ENCODE measurements at regions not wholly inside any gene's neighbourhood (a gene's known extent, or its start where the extent isn't known, plus 50 kb on each side); places are given as distances from the start of the nearest gene placed in this dataset.

- Histone ChIP-seq H3K4me1 (ENCODE audit: control insufficient read depth in 3 of 3, insufficient read depth in 3 of 3, low read length in 3 of 3) (no peaks in the 10 kb centered on the region), H3K36me3 (ENCODE audit: control insufficient read depth in 3 of 3, insufficient read depth in 3 of 3, low read length in 3 of 3) (no peaks in the 10 kb centered on the region), H3K27ac (ENCODE audit: low read depth, low read length) (no peak overlapping the region), H3K27me3 (ENCODE audit: control insufficient read depth in 3 of 3, insufficient read depth in 3 of 3, low read length in 3 of 3) (no peaks in the 10 kb centered on the region), H3K9me3 (ENCODE audit: control insufficient read depth in 3 of 3, low read length in 3 of 3) (no peaks in the 10 kb centered on the region), H3K9ac (ENCODE audit: low read depth in 1 of 3, low read length in 3 of 3) (no peak overlapping the region), H3K4me3 (ENCODE audit: low read length in 3 of 3) (no peak overlapping the region)
Observed at GRCh38 chr2:104286841-104287240, 567.1 kb upstream of the POU3F3 start.

GRCh38 chr2:104289651-104290565, 564.0 kb upstream of the POU3F3 start:
- no peak overlapping the region for H3K27ac ChIP-seq (ENCODE audit: low read depth, low read length)
- H3K4me1 ChIP-seq (ENCODE audit: control insufficient read depth in 3 of 3, insufficient read depth in 3 of 3, low read length in 3 of 3), result no peaks in the 10 kb centered on the region
- H3K9me3 ChIP-seq (ENCODE audit: control insufficient read depth in 3 of 3, low read length in 3 of 3), result no peaks in the 10 kb centered on the region
- no peaks in the 10 kb centered on the region for H3K36me3 ChIP-seq (ENCODE audit: control insufficient read depth in 3 of 3, insufficient read depth in 3 of 3, low read length in 3 of 3)
- no peak overlapping the region for H3K9ac ChIP-seq (ENCODE audit: low read depth in 1 of 3, low read length in 3 of 3)
- H3K27me3 ChIP-seq (ENCODE audit: control insufficient read depth in 3 of 3, insufficient read depth in 3 of 3, low read length in 3 of 3), result no peaks in the 10 kb centered on the region
- no peak overlapping the region for H3K4me3 ChIP-seq (ENCODE audit: low read length in 3 of 3)

- no peaks in the 10 kb centered on the region for H3K9me3 ChIP-seq (ENCODE audit: control insufficient read depth in 3 of 3, low read length in 3 of 3)
- no peak overlapping the region for H3K4me3 ChIP-seq (ENCODE audit: low read length in 3 of 3)
- no peak overlapping the region for H3K27ac ChIP-seq (ENCODE audit: low read depth, low read length)
- no peaks in the 10 kb centered on the region for H3K36me3 ChIP-seq (ENCODE audit: control insufficient read depth in 3 of 3, insufficient read depth in 3 of 3, low read length in 3 of 3)
- no peak overlapping the region for H3K9ac ChIP-seq (ENCODE audit: low read depth in 1 of 3, low read length in 3 of 3)
- no peaks in the 10 kb centered on the region for H3K4me1 ChIP-seq (ENCODE audit: control insufficient read depth in 3 of 3, insufficient read depth in 3 of 3, low read length in 3 of 3)
- no peaks in the 10 kb centered on the region for H3K27me3 ChIP-seq (ENCODE audit: control insufficient read depth in 3 of 3, insufficient read depth in 3 of 3, low read length in 3 of 3)
Observed at GRCh38 chr2:104290566-104290891, 563.4 kb upstream of the POU3F3 start.

DNA sequence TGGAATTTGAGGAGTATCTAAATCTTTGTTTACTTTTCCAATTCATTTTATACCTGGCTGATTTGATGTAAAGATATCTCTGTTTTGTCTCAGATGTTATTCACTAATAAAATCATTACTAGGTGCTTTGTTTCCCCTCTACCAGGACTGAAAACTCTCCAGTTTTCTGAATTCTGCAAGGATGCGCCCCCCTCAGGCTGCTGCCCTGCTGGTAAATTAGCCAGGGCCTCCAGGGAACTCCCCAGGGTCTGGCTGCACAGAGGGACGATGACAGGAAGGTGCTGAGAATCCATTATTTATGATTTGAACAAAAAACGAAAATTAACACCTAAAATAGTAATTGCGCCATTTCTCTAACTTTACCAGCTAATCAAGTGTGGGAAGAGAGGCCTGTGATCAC, 541.2 kb upstream of the POU3F3 start:
- Histone ChIP-seq H3K4me3 (ENCODE audit: low read length in 3 of 3) (no peak overlapping the region), H3K36me3 (ENCODE audit: control insufficient read depth in 3 of 3, insufficient read depth in 3 of 3, low read length in 3 of 3) (no peaks in the 10 kb centered on the region), H3K4me1 (ENCODE audit: control insufficient read depth in 3 of 3, insufficient read depth in 3 of 3, low read length in 3 of 3) (no peaks in the 10 kb centered on the region), H3K27ac (ENCODE audit: low read depth, low read length) (no peak overlapping the region), H3K9ac (ENCODE audit: low read depth in 1 of 3, low read length in 3 of 3) (no peak overlapping the region), H3K9me3 (ENCODE audit: control insufficient read depth in 3 of 3, low read length in 3 of 3) (no peaks in the 10 kb centered on the region), H3K27me3 (ENCODE audit: control insufficient read depth in 3 of 3, insufficient read depth in 3 of 3, low read length in 3 of 3) (peaks cover 0 to 2% (median 0%) of the 10 kb centered on the region in 3 donors)

DNA sequence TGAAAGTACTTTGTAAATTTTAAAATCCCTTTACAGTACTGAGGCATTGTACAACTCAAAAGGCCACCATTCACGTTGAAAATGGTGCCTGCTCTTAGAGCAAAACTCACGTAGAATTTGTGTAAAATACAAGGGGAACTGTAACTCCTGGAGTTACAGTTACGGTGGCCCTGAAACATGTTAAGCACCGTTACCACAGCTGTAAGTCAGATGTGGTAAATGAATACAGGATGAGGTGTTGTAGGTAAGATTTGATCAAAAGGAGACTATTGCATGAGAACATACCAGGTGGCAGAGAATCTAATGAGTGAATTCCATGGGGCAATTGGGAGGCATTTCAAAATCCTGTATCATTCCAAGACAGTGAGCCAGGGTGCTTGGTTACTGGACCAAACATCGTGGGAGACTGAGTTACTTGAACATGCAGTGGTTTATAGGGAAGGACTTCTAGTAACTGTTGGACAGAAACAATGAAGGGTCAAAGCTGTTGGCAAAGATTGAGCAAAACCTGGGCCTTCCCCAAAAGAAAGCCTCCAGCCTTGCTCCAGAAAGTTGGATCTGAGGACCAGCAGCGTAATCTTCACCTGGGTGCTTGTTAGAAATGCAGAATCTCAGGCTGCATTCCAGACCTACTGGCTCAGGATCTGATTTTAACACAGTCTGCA, 535.8 kb upstream of the POU3F3 start:
- Histone ChIP-seq H3K9me3 (ENCODE audit: control insufficient read depth in 3 of 3, low read length in 3 of 3) (no peaks in the 10 kb centered on the region), H3K36me3 (ENCODE audit: control insufficient read depth in 3 of 3, insufficient read depth in 3 of 3, low read length in 3 of 3) (no peaks in the 10 kb centered on the region), H3K4me1 (ENCODE audit: control insufficient read depth in 3 of 3, insufficient read depth in 3 of 3, low read length in 3 of 3) (no peaks in the 10 kb centered on the region), H3K27me3 (ENCODE audit: control insufficient read depth in 3 of 3, insufficient read depth in 3 of 3, low read length in 3 of 3) (peaks cover 0 to 2% (median 0%) of the 10 kb centered on the region in 3 donors), H3K27ac (ENCODE audit: low read depth, low read length) (no peak overlapping the region), H3K4me3 (ENCODE audit: low read length in 3 of 3) (no peak overlapping the region), H3K9ac (ENCODE audit: low read depth in 1 of 3, low read length in 3 of 3) (no peak overlapping the region)

- H3K27ac ChIP-seq (ENCODE audit: low read depth, low read length), result no peak overlapping the region
- H3K9ac ChIP-seq (ENCODE audit: low read depth in 1 of 3, low read length in 3 of 3), result no peak overlapping the region
- no peaks in the 10 kb centered on the region for H3K4me1 ChIP-seq (ENCODE audit: control insufficient read depth in 3 of 3, insufficient read depth in 3 of 3, low read length in 3 of 3)
Observed at GRCh38 chr2:104321116-104321795, 532.7 kb upstream of the POU3F3 start.

DNA sequence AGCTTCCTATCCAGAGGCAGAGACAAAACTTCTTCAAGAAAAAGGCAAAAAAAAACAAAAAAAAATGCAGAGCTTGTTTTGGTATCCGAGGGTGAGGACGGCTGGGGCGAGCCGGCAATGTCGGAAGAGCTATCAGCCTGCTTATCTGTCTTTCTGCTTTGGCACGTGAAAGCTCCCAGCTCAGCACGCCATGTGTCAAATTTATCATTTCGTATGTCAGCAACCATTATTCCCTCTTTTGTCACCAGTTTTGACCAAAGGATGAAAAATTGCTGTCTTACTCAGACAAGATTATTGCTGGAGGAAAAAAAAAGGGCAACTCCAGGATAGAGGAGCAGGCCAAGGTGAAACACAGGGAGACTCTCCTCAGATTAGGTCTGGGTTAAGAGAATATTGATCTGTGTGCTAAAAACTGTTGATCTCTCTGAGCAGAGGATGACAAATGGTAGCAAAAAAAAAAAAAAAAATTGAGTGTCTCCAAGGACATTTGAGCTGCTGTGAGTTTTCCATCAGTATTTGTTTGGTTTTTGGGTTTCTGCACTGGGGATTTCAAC, 532.0 kb upstream of the POU3F3 start:
- Histone ChIP-seq H3K4me1 (ENCODE audit: control insufficient read depth in 3 of 3, insufficient read depth in 3 of 3, low read length in 3 of 3) (no peaks in the 10 kb centered on the region), H3K9ac (ENCODE audit: low read depth in 1 of 3, low read length in 3 of 3) (no peak overlapping the region), H3K27me3 (ENCODE audit: control insufficient read depth in 3 of 3, insufficient read depth in 3 of 3, low read length in 3 of 3) (no peaks in the 10 kb centered on the region), H3K36me3 (ENCODE audit: control insufficient read depth in 3 of 3, insufficient read depth in 3 of 3, low read length in 3 of 3) (no peaks in the 10 kb centered on the region), H3K4me3 (ENCODE audit: low read length in 3 of 3) (no peak overlapping the region), H3K9me3 (ENCODE audit: control insufficient read depth in 3 of 3, low read length in 3 of 3) (no peaks in the 10 kb centered on the region), H3K27ac (ENCODE audit: low read depth, low read length) (no peak overlapping the region)

More at GRCh38 chr2:104321116-104321795, 532.7 kb upstream of the POU3F3 start:
- Histone ChIP-seq H3K4me3 (ENCODE audit: low read length in 3 of 3) (no peak overlapping the region), H3K27me3 (ENCODE audit: control insufficient read depth in 3 of 3, insufficient read depth in 3 of 3, low read length in 3 of 3) (no peaks in the 10 kb centered on the region), H3K36me3 (ENCODE audit: control insufficient read depth in 3 of 3, insufficient read depth in 3 of 3, low read length in 3 of 3) (no peaks in the 10 kb centered on the region), H3K9me3 (ENCODE audit: control insufficient read depth in 3 of 3, low read length in 3 of 3) (no peaks in the 10 kb centered on the region)

- no peaks in the 10 kb centered on the region for H3K36me3 ChIP-seq (ENCODE audit: control insufficient read depth in 3 of 3, insufficient read depth in 3 of 3, low read length in 3 of 3)
- no peaks in the 10 kb centered on the region for H3K9me3 ChIP-seq (ENCODE audit: control insufficient read depth in 3 of 3, low read length in 3 of 3)
- no peak overlapping the region for H3K27ac ChIP-seq (ENCODE audit: low read depth, low read length)
- H3K9ac ChIP-seq (ENCODE audit: low read depth in 1 of 3, low read length in 3 of 3), result no peak overlapping the region
- H3K4me3 ChIP-seq (ENCODE audit: low read length in 3 of 3), result no peak overlapping the region
- H3K4me1 ChIP-seq (ENCODE audit: control insufficient read depth in 3 of 3, insufficient read depth in 3 of 3, low read length in 3 of 3), result no peaks in the 10 kb centered on the region
- H3K27me3 ChIP-seq (ENCODE audit: control insufficient read depth in 3 of 3, insufficient read depth in 3 of 3, low read length in 3 of 3), result no peaks in the 10 kb centered on the region
Observed at GRCh38 chr2:104332731-104333130, 521.2 kb upstream of the POU3F3 start.

DNA sequence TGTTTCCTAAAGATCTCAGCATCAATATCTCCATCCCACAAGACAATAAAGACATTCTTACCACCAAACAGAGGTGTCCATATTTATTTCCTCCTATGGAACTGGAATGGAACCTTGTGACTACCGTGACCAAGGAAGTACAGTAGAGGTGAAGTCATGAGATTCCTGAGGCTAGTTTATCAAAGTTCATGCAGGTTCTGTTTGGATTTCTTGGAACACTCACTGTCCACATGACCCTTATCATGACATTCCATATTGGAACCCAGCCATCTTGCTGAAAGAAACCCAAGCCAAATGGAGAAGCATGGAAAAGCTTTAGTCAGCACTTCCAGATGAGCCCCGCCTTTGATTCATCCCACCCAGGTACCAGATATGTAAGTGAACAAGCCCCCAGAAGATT, 516.0 kb upstream of the POU3F3 start:
- Histone ChIP-seq H3K36me3 (ENCODE audit: control insufficient read depth in 3 of 3, insufficient read depth in 3 of 3, low read length in 3 of 3) (no peaks in the 10 kb centered on the region), H3K9me3 (ENCODE audit: control insufficient read depth in 3 of 3, low read length in 3 of 3) (no peaks in the 10 kb centered on the region), H3K27ac (ENCODE audit: low read depth, low read length) (no peak overlapping the region), H3K27me3 (ENCODE audit: control insufficient read depth in 3 of 3, insufficient read depth in 3 of 3, low read length in 3 of 3) (no peaks in the 10 kb centered on the region), H3K9ac (ENCODE audit: low read depth in 1 of 3, low read length in 3 of 3) (no peak overlapping the region), H3K4me3 (ENCODE audit: low read length in 3 of 3) (no peak overlapping the region), H3K4me1 (ENCODE audit: control insufficient read depth in 3 of 3, insufficient read depth in 3 of 3, low read length in 3 of 3) (no peaks in the 10 kb centered on the region)

DNA sequence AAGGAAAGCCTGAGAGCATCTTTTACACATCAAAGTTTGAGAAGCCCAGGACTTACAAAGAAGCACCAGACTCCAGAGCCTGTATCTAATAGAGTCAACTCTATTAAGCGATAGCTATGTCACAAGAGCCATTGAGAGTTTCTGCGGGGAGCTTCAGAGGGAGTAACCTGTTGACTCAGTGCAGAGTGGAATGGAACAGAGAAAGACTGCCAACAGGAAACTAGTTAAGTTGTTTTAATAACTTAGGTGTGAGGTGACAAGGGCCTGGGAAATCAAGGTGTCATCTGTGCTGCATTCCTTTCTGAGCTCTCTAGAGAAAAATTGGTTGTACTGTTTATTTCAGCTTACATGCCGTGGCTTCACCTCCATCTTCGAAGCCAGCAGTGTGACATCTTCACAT, 513.8 kb upstream of the POU3F3 start:
- Histone ChIP-seq H3K27ac (ENCODE audit: low read depth, low read length) (no peak overlapping the region), H3K9me3 (ENCODE audit: control insufficient read depth in 3 of 3, low read length in 3 of 3) (no peaks in the 10 kb centered on the region), H3K4me3 (ENCODE audit: low read length in 3 of 3) (no peak overlapping the region), H3K36me3 (ENCODE audit: control insufficient read depth in 3 of 3, insufficient read depth in 3 of 3, low read length in 3 of 3) (no peaks in the 10 kb centered on the region), H3K4me1 (ENCODE audit: control insufficient read depth in 3 of 3, insufficient read depth in 3 of 3, low read length in 3 of 3) (no peaks in the 10 kb centered on the region), H3K9ac (ENCODE audit: low read depth in 1 of 3, low read length in 3 of 3) (no peak overlapping the region), H3K27me3 (ENCODE audit: control insufficient read depth in 3 of 3, insufficient read depth in 3 of 3, low read length in 3 of 3) (peaks cover 0 to 4% (median 0%) of the 10 kb centered on the region in 3 donors)

All from skeletal muscle tissue (tissue), 3 donors.